Vagina (tissue), 2 donors: ENCODE measurements at regions not wholly inside any gene's neighbourhood (a gene's known extent, or its start where the extent isn't known, plus 50 kb on each side); places are given as distances from the start of the nearest gene placed in this dataset.

ENCODE experiments used
- DNase-seq, 2 donors: peaks; one replicate each; pipeline ENCODE4 v3.0.0-alpha.2; 2017; ENCODE audit errors: extremely low spot score in 2 of 2
- H3K27ac ChIP-seq: fragments of 200-600 bp; sonication (generic); one replicate; pipeline ENCODE4 v1.5.1; 2019
- H3K27me3 ChIP-seq: fragments of 200-600 bp; sonication (generic); one replicate; pipeline ENCODE4 v1.5.1; 2019
- H3K36me3 ChIP-seq, 2 donors: fragments of 200-600 bp; sonication (generic); one replicate each; pipeline ENCODE4 v1.5.1; 2017 to 2019
- H3K4me1 ChIP-seq: fragments of 200-600 bp; sonication (generic); one replicate; pipeline ENCODE4 v1.5.1; 2019
- H3K4me3 ChIP-seq, 2 donors: fragments of 200-600 bp; sonication (generic); 1 replicate in 1 of 2; 2 replicates in 1 of 2; pipeline ENCODE4 v1.5.1; 2016 to 2019
- H3K9me3 ChIP-seq: fragments of 200-600 bp; sonication (generic); one replicate; pipeline ENCODE4 v1.5.1; 2019
- CTCF ChIP-seq, 3 experiments: fragments of 450-650 bp in 2 of 3; fragments of 200-600 bp in 1 of 3; sonication (generic) in 1 of 3; IDR thresholded peaks; one replicate each; pipeline ENCODE4 v1.5.1; 2017 to 2019; ENCODE audit warnings: antibody characterized with exemption in 3 of 3, mild to moderate bottlenecking in 2 of 3, moderate library complexity in 2 of 3
- POLR2A ChIP-seq, 2 donors: fragments of 450-650 bp; IDR thresholded peaks; one replicate each; pipeline ENCODE4 v1.6.1; 2017; ENCODE audit warnings: antibody characterized with exemption in 2 of 2, mild to moderate bottlenecking in 2 of 2, moderate library complexity in 2 of 2
- POLR2AphosphoS5 ChIP-seq, 2 donors: sonication (generic); formaldehyde crosslinking; IDR thresholded peaks; one replicate each; pipeline ENCODE4 v1.9.0; 2017; ENCODE audit warnings: antibody characterized with exemption in 2 of 2, mild to moderate bottlenecking in 2 of 2, low read depth in 1 of 2; ENCODE audit not compliant: insufficient read depth in 1 of 2
- intact Hi-C: fragments of 100-400 bp; cut with DNase I; formaldehyde crosslinking; loops from one replicate; pipeline ENCODE4 v1.15.1; 2023

GRCh38 chr2:8489751-8490150, 192.1 kb upstream of the ID2 start:
- Histone ChIP-seq H3K9me3 (no peaks in the 10 kb centered on the region), H3K4me1 (peaks cover 27% of the 10 kb centered on the region), H3K27me3 (no peaks in the 10 kb centered on the region), H3K4me3 (no peak overlapping the region), H3K36me3 (no peaks in the 10 kb centered on the region), H3K27ac (no peak overlapping the region)
- TF ChIP-seq POLR2A (IDR thresholded peaks at IDR 0.05) (no peak), CTCF (IDR thresholded peaks at IDR 0.05) (no peak), POLR2AphosphoS5 (IDR thresholded peaks at IDR 0.05; ENCODE audit: insufficient read depth in 1 of 2, low read depth in 1 of 2) (no peak)
- no peak for DNase-seq
- intact Hi-C loops: no loop called here

- Histone ChIP-seq H3K36me3 (no peaks in the 10 kb centered on the region), H3K9me3 (no peaks in the 10 kb centered on the region), H3K4me3 (no peak overlapping the region), H3K27me3 (no peaks in the 10 kb centered on the region), H3K4me1 (peaks cover 27% of the 10 kb centered on the region), H3K27ac (no peak overlapping the region)
- no peak for TF ChIP-seq POLR2A (IDR thresholded peaks at IDR 0.05)
- no peak for DNase-seq
- intact Hi-C loops: no loop called here
Observed at GRCh38 chr2:8490166-8490721, 191.6 kb upstream of the ID2 start.

GRCh38 chr2:8491296-8492027, 190.4 kb upstream of the ID2 start:
- H3K27me3 ChIP-seq: no peaks in the 10 kb centered on the region
- H3K36me3 ChIP-seq: no peaks in the 10 kb centered on the region
- no peak for DNase-seq
- intact Hi-C loops: no loop called here
- TF ChIP-seq POLR2A (IDR thresholded peaks at IDR 0.05) (no peak), CTCF (IDR thresholded peaks at IDR 0.05) (no peak)
- no peak overlapping the region for H3K4me3 ChIP-seq
- H3K27ac ChIP-seq: no peak overlapping the region
- H3K9me3 ChIP-seq: no peaks in the 10 kb centered on the region
- peaks cover 27% of the 10 kb centered on the region for H3K4me1 ChIP-seq

GRCh38 chr2:8494151-8494550, 187.7 kb upstream of the ID2 start:
- Histone ChIP-seq H3K27me3 (no peaks in the 10 kb centered on the region), H3K36me3 (no peaks in the 10 kb centered on the region), H3K4me3 (no peak overlapping the region), H3K4me1 (peaks cover 18% of the 10 kb centered on the region), H3K9me3 (no peaks in the 10 kb centered on the region), H3K27ac (no peak overlapping the region)
- intact Hi-C loops: no loop called here
- no peak for DNase-seq
- no peak for TF ChIP-seq CTCF (IDR thresholded peaks at IDR 0.05)
- no peak for TF ChIP-seq POLR2AphosphoS5 (IDR thresholded peaks at IDR 0.05; ENCODE audit: insufficient read depth in 1 of 2, low read depth in 1 of 2)
- no peak for TF ChIP-seq POLR2A (IDR thresholded peaks at IDR 0.05)

GRCh38 chr2:8494589-8494988, 187.3 kb upstream of the ID2 start:
- no peak for DNase-seq
- Histone ChIP-seq H3K9me3 (no peaks in the 10 kb centered on the region), H3K36me3 (no peaks in the 10 kb centered on the region), H3K27ac (no peak overlapping the region), H3K27me3 (no peaks in the 10 kb centered on the region), H3K4me3 (no peak overlapping the region), H3K4me1 (peaks cover 18% of the 10 kb centered on the region)
- intact Hi-C loops: no loop called here
- TF ChIP-seq POLR2A (IDR thresholded peaks at IDR 0.05) (no peak), POLR2AphosphoS5 (IDR thresholded peaks at IDR 0.05; ENCODE audit: insufficient read depth in 1 of 2, low read depth in 1 of 2) (no peak)

- no peaks in the 10 kb centered on the region for H3K9me3 ChIP-seq
- peaks cover 13% of the 10 kb centered on the region for H3K4me1 ChIP-seq
- DNase-seq: no peak
- no peak overlapping the region for H3K4me3 ChIP-seq
- H3K36me3 ChIP-seq: no peaks in the 10 kb centered on the region
- no peak overlapping the region for H3K27ac ChIP-seq
- TF ChIP-seq POLR2AphosphoS5 (IDR thresholded peaks at IDR 0.05; ENCODE audit: insufficient read depth in 1 of 2, low read depth in 1 of 2) (no peak), CTCF (IDR thresholded peaks at IDR 0.05) (no peak), POLR2A (IDR thresholded peaks at IDR 0.05) (no peak)
- intact Hi-C loops: no loop called here
- no peaks in the 10 kb centered on the region for H3K27me3 ChIP-seq
Observed at GRCh38 chr2:8495189-8495989, 186.5 kb upstream of the ID2 start.
